Stimulated activated CD4-positive, alpha-beta T cell treated with anti-CD3 and anti-CD28 coated beads, Interleukin-4, amount 100 ng/mL, for 48 hours (primary cell): ENCODE measurements at regions not wholly inside any gene's neighbourhood (a gene's known extent, or its start where the extent isn't known, plus 50 kb on each side); places are given as distances from the start of the nearest gene placed in this dataset.

Experiments
- DNase-seq, 2 donors: peaks; one replicate each; pipeline ENCODE4 v3.0.0-alpha.2; 2020; ENCODE audit warnings: low read depth in 2 of 2

DNA sequence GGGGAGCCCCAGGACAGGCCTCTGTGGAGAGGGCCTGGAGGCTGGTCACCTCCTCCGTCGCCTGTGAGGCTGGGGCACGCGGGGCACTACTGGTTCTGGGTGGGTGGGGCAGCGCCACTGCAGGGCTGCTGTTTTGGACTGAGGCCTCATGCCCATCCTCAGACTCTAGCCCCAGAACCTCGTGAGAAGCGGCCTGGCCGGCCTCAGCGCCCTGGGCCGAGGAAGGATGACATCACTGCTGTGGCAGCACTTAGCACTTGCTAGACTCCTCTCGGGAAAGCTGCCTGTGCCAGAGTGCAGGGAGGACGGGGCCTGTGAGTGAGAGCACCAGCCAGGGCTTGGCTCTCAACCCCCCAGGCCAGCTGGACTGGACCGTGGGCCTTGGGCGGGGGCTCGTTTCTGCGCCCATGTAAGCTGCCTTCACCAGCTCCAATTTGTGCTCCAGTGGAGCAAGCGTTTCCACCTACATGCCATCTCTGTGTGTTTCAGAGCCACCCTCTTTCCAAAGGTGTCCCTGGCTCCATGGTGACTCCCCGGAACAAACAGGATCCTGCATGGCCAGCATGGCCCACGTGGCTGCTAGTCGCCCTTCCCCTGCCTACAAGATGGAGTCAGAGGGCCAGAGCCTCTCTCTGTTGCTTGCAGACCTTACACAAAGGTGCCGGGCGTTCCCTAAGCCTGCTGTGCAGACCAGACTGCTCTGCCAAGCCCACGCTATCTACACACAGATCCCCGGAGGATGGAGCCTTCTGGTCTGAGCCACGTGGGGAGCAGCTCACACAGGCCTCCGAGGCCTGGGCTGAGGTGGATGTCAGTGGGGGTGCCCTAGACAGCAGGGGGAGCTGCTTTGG, 102.9 kb downstream of the CTTN start:
- DNase-seq = no peak

DNA sequence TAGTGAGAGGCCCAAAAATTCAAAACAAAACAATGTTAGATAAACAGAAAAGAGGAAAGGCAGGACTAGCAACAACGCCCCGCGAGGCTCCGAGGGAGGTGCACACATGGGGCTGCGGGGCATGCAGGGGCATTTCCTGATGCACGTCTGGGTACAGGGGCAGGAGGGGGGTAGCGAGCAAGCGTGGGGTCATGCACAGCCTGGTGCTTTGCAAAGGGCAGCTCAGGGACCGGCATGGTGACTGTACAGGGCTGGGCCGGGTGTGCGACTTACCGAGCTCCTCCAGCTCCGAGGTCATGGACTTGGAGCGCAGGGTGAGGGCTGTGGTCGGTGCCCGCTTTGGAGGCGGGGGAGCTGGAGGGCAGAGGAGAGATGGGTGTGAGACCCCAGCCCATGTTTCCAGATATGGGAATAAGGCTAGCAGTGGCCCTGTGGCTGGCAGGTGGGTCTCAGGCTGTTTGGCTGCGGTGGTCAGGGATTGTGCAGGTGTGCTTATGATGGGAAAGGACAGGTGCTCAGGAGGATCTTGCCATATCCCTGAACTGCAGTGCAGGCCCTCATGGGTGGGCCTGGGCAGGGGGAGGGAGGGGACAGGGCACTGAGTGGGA, 103.7 kb downstream of the CTTN start:
- no peak for DNase-seq

GRCh38 chr11:70502677-70503467, 104.5 kb downstream of the CTTN start:
- no peak for DNase-seq

DNA sequence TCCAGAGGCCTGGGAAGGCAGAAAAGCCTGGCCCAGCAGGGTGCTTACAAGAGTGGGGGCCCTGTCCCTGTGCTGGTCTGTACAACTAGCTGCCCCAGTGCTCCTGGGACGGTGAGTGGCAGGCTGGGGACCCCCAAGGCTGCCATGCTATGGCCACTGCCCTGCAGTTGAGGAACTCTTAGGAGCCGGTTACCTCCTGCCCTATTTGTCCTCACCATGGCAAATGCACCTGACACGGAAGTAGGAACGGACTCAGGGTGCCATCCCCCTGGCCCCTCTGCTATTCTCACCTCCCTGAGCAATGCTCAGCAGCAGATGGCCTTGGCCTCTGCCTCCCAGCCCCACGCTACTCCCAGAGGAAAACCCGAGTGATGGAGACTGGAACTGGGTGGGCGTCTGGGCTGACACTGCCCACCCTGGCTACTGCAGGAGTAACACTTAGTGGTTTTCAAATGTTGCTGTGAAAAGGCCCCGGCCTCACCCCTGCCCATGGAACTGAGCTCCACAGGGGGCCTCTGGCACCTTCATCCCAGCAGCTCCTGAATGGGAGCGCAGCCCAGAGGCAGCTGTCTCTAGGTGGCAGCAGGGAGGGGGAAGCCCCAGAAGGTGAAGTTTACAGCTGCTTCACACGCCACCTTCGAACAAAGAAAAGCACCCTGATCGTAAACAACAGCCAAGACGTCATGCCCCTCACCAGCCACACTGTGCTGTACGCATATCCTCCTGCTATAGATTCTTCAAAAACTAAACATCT, 105.3 kb downstream of the CTTN start:
- no peak for DNase-seq

GRCh38 chr11:70504246-70505020, 106.1 kb downstream of the CTTN start:
- DNase-seq = no peak

GRCh38 chr11:70505331-70505731, 107.0 kb downstream of the CTTN start:
- DNase-seq = no peak

- no peak for DNase-seq
Observed at GRCh38 chr11:70505761-70506657, 107.7 kb downstream of the CTTN start.

DNA sequence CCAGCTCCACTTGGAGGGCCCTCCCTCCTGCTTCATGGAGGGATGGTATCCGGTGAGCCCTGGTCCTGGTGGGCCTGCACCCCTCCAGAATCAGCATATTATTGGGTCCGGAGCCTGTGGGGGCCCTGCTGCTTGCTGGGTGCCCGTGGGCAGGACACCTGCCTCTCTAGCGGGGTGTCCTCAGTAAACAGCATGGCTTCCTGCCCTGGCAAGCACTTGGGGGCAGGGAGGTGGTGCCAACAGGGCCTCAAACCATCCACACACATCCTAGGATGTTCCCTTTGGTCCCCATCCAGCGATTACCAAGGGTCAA, 108.3 kb downstream of the CTTN start:
- DNase-seq = no peak

- no peak for DNase-seq
Observed at GRCh38 chr11:70506986-70507385, 108.7 kb downstream of the CTTN start.

GRCh38 chr11:70507466-70508230, 109.3 kb downstream of the CTTN start:
- no peak for DNase-seq

DNA sequence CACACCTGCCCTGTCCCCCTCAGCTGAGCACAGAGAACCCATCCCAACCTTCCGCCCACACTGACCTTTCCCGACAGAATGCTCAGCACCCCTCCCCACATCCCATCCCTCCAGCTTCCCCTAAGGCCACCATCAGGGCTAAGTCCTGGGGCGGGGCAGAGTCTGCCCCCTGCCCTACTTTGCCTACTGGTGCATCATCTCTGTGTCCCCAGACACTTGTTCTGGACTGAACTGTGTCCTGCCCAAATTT, 109.8 kb downstream of the CTTN start:
- DNase-seq = no peak

- DNase-seq = no peak
Observed at GRCh38 chr11:70509476-70509875, 111.1 kb downstream of the CTTN start.

DNA sequence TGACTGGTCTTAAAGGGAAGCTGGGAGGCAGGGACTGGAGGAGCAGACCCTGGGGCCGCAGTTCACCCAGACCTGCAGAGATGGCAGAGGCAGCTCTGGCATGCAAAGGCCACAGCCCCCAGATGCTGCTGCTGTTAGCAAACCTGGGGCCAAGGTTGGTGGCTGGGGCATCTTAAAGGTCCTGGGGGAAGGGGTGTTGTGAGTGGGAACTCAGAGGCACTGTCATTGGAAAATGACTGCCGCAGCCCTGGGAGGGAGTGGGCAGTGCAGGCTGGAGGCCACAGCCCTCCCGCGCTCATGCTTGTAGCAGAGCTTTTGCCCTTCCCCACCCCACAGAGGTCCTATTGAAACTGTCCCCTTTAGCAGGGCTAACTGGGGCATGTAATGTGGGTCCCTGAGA, 111.8 kb downstream of the CTTN start:
- no peak for DNase-seq

GRCh38 chr11:70510571-70510970, 112.2 kb downstream of the CTTN start:
- no peak for DNase-seq

DNA sequence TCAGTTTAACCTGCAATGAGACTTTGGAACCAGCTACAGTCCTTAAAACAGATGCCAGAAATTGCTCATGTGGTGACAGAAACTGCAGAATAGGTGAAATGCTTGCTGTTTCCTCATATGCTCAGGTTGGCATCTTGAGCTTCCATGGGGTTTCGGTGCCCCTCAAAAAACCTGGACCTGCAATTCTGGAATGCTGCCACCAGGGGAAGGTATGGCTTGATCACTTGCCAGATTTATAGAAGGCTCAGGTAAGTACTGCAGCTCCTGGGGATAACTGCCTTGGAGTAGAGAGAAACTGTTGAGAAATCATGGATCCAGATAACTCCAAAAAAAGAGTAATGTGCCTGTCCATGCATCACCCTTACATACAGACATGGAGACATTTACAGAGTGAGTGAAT, 113.0 kb downstream of the CTTN start:
- no peak for DNase-seq

DNA sequence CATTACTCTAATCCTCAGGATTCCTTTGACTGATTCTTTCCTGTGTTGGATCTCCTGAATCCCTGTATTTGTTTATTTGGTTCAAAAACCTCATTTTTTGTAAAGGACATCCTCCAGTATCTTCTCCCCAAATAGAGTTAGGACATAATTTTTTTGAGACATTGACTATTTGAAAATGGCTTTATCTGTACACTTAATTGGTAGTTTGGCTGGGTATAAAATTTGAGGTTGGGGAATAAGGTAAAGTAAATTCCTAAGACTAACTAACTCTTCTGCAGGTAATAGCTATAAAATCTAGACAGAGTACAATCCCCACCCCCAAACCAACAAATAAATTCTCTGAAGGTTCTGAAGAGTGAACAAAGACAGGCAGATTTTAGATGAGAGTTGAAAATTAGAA, 114.4 kb downstream of the CTTN start:
- no peak for DNase-seq

DNA sequence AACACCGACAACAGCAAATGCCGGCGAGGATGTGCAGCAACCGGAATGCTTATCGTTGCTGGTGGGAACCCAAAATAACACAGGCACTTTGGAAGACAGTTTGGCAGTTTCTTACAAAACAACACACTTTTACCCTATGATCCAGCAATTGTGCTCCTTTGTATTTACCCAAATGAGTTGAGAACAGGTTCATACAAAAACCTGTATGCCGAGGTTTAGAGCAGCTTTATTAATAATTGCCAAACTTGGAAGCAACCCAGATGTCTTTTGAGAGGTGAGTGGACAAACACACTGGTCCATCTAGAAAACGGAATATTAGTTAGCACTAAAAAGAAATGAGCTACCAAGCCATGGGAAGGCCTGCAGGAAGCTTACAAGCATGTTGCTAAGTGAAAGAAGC, 118.9 kb downstream of the CTTN start:
- DNase-seq = no peak

DNA sequence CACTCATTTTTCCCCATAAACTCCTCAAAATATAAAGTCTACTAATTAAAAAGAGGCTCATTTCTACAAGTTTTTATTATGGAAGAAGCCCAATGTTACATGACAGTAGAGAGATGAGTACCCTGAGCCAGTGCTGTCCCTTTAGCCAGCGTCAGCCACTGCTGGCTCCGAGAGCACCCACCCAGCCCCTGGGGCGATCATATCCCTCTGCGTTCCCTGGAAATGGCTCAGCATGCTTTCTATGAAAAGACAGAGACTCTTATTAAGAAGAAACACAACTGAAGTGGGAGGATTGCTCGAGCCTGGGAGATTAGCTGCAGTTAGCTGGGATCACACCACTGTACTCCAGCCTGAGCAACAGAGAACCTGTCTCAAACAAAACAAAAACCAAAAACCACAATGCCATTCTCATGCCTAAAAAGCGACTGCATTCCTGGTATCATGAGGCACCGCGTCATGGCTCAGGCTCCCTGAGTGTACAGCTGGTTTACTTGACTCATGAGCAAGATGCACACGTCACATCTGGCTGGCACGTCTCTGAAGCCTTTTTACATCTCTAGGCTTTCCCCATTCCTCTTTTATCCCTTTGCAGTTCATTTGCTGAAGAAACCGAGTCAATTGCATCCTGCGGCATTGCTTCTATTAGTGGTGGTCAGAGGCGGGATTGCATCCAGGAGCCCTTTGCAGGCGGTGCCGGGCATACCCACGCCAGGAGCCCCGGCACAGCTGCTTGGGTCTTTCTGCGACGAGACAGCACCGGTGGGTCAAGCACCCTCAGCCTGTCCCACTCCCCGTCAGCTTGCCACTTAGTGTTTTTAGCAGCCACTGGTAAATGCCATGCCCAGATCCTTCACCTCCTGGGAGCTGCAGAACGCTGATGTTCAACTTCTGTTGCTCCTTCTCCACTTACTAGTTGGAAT, 119.9 kb downstream of the CTTN start:
- no peak for DNase-seq

GRCh38 chr11:70519117-70519516, 120.8 kb downstream of the CTTN start:
- no peak for DNase-seq
